DND-41 (cell line): ENCODE measurements at regions not wholly inside any gene's neighbourhood (a gene's known extent, or its start where the extent isn't known, plus 50 kb on each side); places are given as distances from the start of the nearest gene placed in this dataset.

Experiments
- ATAC-seq: fragments of 200-7000 bp; cut with Tn5 transposase; 3 replicates; pipeline ENCODE4 v1.9.1; 2021; ENCODE audit warnings: low read depth; ENCODE audit not compliant: insufficient read depth
- DNase-seq: peaks from one replicate; pipeline ENCODE4 v3.0.0-alpha.2; 2020
- H2AFZ ChIP-seq: 2 replicates; pipeline ENCODE4 v1.6.0; 2012; ENCODE audit warnings: low read depth, low read length
- H3K27ac ChIP-seq: 2 replicates; pipeline ENCODE4 v1.5.1; 2012; ENCODE audit warnings: low read length, inconsistent platforms
- H3K27me3 ChIP-seq: fragments of 200-600 bp; sonication (generic); 2 replicates; pipeline ENCODE4 v1.6.0; 2012; ENCODE audit warnings: low read length, mild to moderate bottlenecking, inconsistent platforms; ENCODE audit not compliant: insufficient read depth, poor library complexity
- H3K36me3 ChIP-seq: 2 replicates; pipeline ENCODE4 v1.5.1; 2012; ENCODE audit warnings: low read length, inconsistent platforms; ENCODE audit not compliant: insufficient read depth
- H3K4me1 ChIP-seq: 2 replicates; pipeline ENCODE4 v1.5.1; 2012; ENCODE audit warnings: mild to moderate bottlenecking, low read length; ENCODE audit not compliant: insufficient read depth
- H3K4me2 ChIP-seq: 2 replicates; pipeline ENCODE4 v1.6.0; 2012; ENCODE audit warnings: mild to moderate bottlenecking, moderate library complexity, low read length, inconsistent platforms; ENCODE audit not compliant: insufficient read depth
- H3K4me3 ChIP-seq, 2 experiments: fragments of 200-600 bp in 1 of 2; shearing (Covaris generic) in 1 of 2; 2 replicates each; pipeline ENCODE4 v1.5.1; 2012 to 2016; ENCODE audit warnings: inconsistent platforms in 2 of 2, low read length in 2 of 2, mild to moderate bottlenecking in 2 of 2, low read depth in 1 of 2, moderate library complexity in 1 of 2
- H3K79me2 ChIP-seq: 2 replicates; pipeline ENCODE4 v1.6.0; 2012; ENCODE audit warnings: low read length, inconsistent platforms; ENCODE audit not compliant: insufficient read depth
- H3K9ac ChIP-seq: 2 replicates; pipeline ENCODE4 v1.6.0; 2012; ENCODE audit warnings: low read depth, mild to moderate bottlenecking, inconsistent platforms, low read length, moderate library complexity
- H3K9me3 ChIP-seq: 2 replicates; pipeline ENCODE4 v1.5.1; 2012; ENCODE audit warnings: low read length, moderate library complexity, mild to moderate bottlenecking, inconsistent platforms; ENCODE audit not compliant: insufficient read depth, severe bottlenecking
- H4K20me1 ChIP-seq: 2 replicates; pipeline ENCODE4 v1.6.0; 2012; ENCODE audit warnings: low read length; ENCODE audit not compliant: insufficient read depth
- CTCF ChIP-seq: IDR thresholded peaks from 2 replicates; pipeline ENCODE4 v1.5.1; 2012; ENCODE audit warnings: borderline replicate concordance, low read length, moderate library complexity, mild to moderate bottlenecking; ENCODE audit not compliant: poor library complexity, severe bottlenecking; ENCODE audit errors: extremely low read depth
- EZH2 ChIP-seq: IDR thresholded peaks from 3 replicates; pipeline ENCODE4 v1.6.1; 2012; ENCODE audit warnings: borderline replicate concordance, low read depth, mild to moderate bottlenecking, moderate library complexity, low read length, inconsistent platforms; ENCODE audit not compliant: severe bottlenecking

- TF ChIP-seq CTCF (no peak), EZH2 (no peak)
- Histone ChIP-seq H3K4me2 (no peak overlapping the region), H3K27ac (no peak overlapping the region), H3K4me1 (no peaks in the 10 kb centered on the region), H2AFZ (no peak overlapping the region), H3K4me3 (no peak overlapping the region), H3K36me3 (no peaks in the 10 kb centered on the region), H3K9me3 (no peaks in the 10 kb centered on the region), H3K9ac (no peak overlapping the region), H4K20me1 (no peaks in the 10 kb centered on the region), H3K27me3 (no peaks in the 10 kb centered on the region), H3K79me2 (no peaks in the 10 kb centered on the region)
- ATAC-seq (no peak), DNase-seq (no peak)
These were observed 68.6 kb upstream of the FYN start for GRCh38 chr6:111941686-111942330.

DNA sequence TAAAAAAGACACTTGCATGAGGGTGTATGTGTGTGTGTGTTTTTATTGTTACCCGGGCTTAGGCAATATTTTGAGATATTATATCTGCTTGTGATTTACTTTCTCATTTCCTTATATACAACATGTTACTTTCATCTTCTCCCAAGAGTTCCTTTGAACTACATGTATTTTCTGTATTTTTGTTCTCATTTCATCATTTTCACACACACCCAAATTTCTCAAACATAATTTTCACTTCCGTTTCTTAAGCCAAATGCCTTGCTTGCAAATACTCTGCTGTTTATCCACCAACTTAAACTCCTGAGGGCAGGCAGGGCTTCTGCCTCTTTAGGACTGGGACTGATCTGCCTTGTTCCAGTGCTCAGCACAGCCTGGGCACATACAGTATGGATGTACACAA lies 69.3 kb upstream of the FYN start:
- H4K20me1 ChIP-seq: no peaks in the 10 kb centered on the region
- no peak overlapping the region for H2AFZ ChIP-seq
- H3K27ac ChIP-seq: no peak overlapping the region
- ATAC-seq (no peak), DNase-seq (no peak)
- H3K4me3 ChIP-seq: no peak overlapping the region
- no peak overlapping the region for H3K4me2 ChIP-seq
- no peaks in the 10 kb centered on the region for H3K79me2 ChIP-seq
- no peaks in the 10 kb centered on the region for H3K9me3 ChIP-seq
- no peaks in the 10 kb centered on the region for H3K27me3 ChIP-seq
- H3K4me1 ChIP-seq: no peaks in the 10 kb centered on the region
- H3K36me3 ChIP-seq: no peaks in the 10 kb centered on the region
- TF ChIP-seq EZH2 (no peak), CTCF (no peak)
- H3K9ac ChIP-seq: no peak overlapping the region

GRCh38 chr6:111943266-111943665 lies 70.0 kb upstream of the FYN start:
- no peak for DNase-seq
- Histone ChIP-seq H3K27me3 (no peaks in the 10 kb centered on the region), H3K9ac (no peak overlapping the region), H3K79me2 (no peaks in the 10 kb centered on the region), H2AFZ (no peak overlapping the region), H3K4me2 (no peak overlapping the region), H3K36me3 (no peaks in the 10 kb centered on the region), H3K9me3 (no peaks in the 10 kb centered on the region), H4K20me1 (no peaks in the 10 kb centered on the region), H3K4me1 (no peaks in the 10 kb centered on the region), H3K27ac (no peak overlapping the region), H3K4me3 (no peak overlapping the region)
- ATAC-seq: no peak
- no peak for TF ChIP-seq EZH2
- TF ChIP-seq CTCF: no peak

DNA sequence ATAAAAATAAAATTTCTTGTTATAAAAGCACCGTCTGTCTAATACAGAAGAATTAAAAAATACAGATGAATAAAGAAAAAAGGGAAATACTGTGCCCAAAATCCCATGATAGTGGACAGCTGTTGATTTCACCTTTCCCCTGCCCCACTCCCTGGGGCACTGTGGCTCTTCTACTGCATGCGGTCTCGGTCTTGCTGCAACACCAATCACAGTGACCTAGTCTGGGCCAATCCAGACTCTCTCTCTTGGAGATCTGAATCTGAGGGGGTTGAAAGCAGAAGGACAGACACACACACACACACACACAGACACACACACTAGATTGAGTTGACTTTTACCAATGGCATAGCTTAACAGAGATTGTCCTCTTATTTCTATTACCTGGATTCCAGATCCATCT lies 70.5 kb upstream of the FYN start:
- H3K9me3 ChIP-seq: no peaks in the 10 kb centered on the region
- no peaks in the 10 kb centered on the region for H3K27me3 ChIP-seq
- no peaks in the 10 kb centered on the region for H3K4me1 ChIP-seq
- H3K79me2 ChIP-seq: no peaks in the 10 kb centered on the region
- ATAC-seq (no peak), DNase-seq (no peak)
- H3K4me2 ChIP-seq: no peak overlapping the region
- H3K27ac ChIP-seq: no peak overlapping the region
- no peak for TF ChIP-seq CTCF
- TF ChIP-seq EZH2: no peak
- H3K36me3 ChIP-seq: no peaks in the 10 kb centered on the region
- no peak overlapping the region for H3K4me3 ChIP-seq
- H2AFZ ChIP-seq: no peak overlapping the region
- H4K20me1 ChIP-seq: no peaks in the 10 kb centered on the region
- no peak overlapping the region for H3K9ac ChIP-seq
